Stimulated activated CD4-positive, alpha-beta T cell treated with anti-CD3 and anti-CD28 coated beads, Interleukin-4, amount 100 ng/mL, for 24 hours (primary cell): ENCODE measurements at regions not wholly inside any gene's neighbourhood (a gene's known extent, or its start where the extent isn't known, plus 50 kb on each side); places are given as distances from the start of the nearest gene placed in this dataset.
"Not testable (repeated sequence)": the region's sequence is repeated elsewhere in the genome, so short reads cannot be mapped to it uniquely, and the experiment has no call there.

Source experiments
- DNase-seq: peaks from one replicate; pipeline ENCODE4 v3.0.0-alpha.2; 2020

DNA sequence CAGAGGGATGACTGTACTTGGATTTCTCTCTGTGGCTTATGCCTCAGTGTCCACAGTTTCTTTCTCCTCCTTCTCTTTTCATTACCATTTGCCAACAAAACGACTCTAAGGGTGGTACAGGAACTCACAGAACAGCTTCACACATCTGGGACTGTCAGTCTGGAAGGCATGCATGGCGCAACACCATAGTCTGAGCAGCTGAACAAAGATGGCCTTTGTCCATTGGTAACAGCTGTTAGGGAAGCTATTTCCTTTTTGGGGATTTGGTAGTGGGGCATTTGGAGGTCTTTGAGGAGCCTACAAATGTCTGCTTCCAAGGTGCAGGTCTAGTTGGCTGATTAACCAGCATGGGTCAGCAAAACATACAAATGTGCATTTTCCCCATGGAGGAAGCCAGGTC is 81.4 kb upstream of the PCDH8 start:
- no peak for DNase-seq

- DNase-seq = no peak
Observed at GRCh38 chr13:52926971-52927370, 78.5 kb upstream of the PCDH8 start.

DNA sequence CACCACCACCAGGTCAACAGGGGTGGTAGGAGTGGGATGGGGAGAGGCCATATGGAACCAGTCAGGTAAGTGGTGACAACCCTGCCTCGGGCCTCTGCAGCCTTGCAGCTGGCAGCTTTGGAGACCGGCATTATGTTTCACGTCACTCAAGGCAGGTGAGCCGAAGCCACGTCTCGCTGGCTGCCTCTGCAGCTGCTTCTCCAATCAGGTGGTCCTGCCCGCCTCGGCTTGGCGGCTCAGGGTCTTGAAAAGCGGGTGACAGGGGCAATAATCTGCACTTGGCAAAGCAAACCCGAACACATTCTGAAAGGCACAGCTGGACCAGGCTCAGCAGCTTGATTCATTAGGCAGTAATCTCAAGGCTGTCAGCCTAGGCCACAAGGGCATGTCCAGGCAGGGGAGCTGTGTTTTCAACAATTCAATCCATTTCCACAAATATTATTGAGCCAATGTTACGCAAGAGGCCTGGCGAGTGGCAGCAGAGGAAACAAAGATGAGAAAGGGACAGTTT is 77.4 kb upstream of the PCDH8 start:
- DNase-seq = no peak

GRCh38 chr13:52925251-52925650 is 76.8 kb upstream of the PCDH8 start:
- DNase-seq = no peak

GRCh38 chr13:52924289-52925148 is 76.1 kb upstream of the PCDH8 start:
- no peak for DNase-seq

GRCh38 chr13:52922961-52923360 is 74.5 kb upstream of the PCDH8 start:
- no peak for DNase-seq

DNA sequence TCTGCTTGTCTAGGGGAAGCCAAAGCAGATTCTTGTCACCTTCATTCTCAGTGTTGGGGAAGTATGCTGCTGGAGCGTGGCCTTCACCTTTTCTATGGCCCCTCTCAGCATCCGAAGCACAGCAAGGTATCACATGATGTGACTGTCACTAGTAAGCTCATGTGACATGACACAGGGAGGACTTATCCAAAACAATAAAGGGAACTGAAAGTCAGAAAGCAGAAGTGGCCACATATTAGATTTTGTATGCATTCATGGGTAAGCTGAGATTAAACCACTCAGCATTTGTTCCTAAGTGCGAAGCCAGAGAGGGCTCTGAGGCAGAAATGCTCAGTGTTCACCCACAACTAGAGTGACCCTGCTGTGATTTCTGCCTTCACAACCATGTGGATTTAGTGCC is 72.8 kb upstream of the PCDH8 start:
- DNase-seq = no peak

GRCh38 chr13:52916486-52916990 is 68.1 kb upstream of the PCDH8 start:
- no peak for DNase-seq

DNA sequence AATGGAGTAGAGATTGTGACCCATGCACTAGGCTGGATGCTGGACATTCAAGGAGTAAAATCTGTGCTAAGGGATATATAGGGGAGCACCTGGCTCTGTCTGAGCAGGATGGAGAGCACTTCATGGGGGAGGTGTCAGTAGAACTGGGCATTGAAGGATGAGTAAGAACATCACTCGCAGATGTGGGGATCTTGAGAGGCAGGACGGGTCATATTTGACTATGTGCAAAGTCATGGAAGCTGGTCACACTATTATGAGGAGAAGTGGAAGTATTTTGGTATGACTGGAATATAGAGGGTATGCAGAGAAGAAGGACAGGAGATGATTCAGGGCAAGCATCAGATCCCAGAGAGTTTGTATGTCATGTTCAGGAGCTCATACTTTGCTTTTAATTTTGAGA is 62.9 kb upstream of the PCDH8 start:
- no peak for DNase-seq

- not testable (repeated sequence) for DNase-seq
Observed at GRCh38 chr13:52910318-52910717, 61.9 kb upstream of the PCDH8 start.

- no peak for DNase-seq
Observed at GRCh38 chr13:52906122-52906903, 57.9 kb upstream of the PCDH8 start.

DNA sequence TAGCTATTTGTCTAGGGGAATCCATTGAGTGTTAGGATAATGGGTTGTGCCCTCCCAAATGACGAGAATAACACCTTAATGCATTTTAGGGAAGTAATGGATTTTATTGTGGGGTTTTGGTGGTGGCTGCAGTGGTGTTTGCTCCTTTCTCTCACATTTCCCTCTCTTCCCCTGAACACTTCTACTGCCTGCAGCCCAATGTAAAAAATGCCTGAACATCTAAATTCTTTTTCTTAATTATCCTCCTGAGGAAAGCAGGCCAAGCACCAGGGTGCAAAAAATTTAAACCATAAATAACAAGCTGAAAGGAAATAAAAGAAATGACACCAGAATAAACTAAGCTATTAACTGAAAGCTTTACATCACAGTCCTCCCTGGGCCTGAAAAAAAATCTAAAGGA is 57.3 kb upstream of the PCDH8 start:
- no peak for DNase-seq

DNA sequence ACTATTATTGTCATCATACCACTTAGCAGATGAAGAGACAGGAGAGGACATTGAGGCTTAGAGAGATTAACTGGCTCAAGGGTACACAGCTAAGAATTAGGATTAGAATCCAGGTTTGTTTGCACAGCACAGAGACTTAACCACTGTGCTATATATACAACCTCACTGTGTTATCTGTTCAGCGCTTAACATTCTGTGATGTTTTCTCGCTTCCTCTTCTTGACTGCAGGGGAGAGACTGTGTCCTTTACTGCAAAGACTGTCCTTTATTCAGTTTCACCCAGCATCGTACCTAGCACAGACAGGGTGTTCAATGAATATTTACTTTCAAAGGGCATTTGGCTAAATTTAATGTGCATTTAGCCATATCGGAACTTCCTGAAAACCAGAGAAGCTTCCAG is 54.9 kb upstream of the PCDH8 start:
- DNase-seq = no peak

DNA sequence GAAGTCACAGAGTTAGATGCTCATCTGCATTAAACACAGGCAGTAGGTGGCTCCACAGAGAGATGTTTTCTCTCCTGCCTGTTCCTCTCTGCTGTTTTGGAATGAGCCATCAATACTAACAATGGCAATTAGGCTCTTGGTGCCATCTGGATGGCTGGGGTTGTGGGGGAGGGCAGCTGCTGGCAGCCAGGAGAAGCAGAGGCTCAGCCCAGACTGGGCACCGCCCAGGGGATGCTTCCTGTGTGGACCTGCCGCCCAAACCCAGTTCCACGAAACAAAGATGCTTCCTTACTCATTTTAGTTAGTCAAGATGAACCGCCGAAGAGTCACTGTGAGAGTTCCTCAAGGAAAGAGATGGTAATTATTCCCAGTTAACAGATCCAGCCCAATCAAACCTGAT is 50.8 kb upstream of the PCDH8 start:
- DNase-seq = no peak
